ENCODE measurements at regions not wholly inside any gene's neighbourhood (a gene's known extent, or its start where the extent isn't known, plus 50 kb on each side); places are given as distances from the start of the nearest gene placed in this dataset.
"Not testable (repeated sequence)": the region's sequence is repeated elsewhere in the genome, so short reads cannot be mapped to it uniquely, and the experiment has no call there.

DNA sequence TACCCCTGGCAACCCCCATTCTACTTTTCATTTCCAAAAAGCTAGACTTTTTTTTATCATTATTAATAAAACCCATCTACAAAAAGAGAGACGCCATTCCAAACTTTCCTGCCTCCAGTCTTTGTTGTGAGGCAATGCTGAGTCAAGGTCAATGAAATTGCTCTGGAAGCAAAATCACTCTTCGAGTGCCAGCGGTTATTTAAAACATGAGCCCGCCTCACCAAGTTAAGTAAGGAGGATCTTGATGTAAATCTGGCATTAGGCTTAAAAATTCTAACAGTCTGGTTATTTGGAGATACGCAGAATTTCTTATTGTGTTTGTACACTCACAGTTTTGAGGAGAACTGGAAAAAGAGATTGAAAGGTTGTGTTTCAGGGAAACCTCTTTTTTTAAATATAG lies 1196.3 kb downstream of the TYW1 start:
- H3K4me3 ChIP-seq (ENCODE audit: low read depth, low read length), result no peak overlapping the region
- no peak for DNase-seq (ENCODE audit: low read depth)
- TF ChIP-seq, protein P1, sequence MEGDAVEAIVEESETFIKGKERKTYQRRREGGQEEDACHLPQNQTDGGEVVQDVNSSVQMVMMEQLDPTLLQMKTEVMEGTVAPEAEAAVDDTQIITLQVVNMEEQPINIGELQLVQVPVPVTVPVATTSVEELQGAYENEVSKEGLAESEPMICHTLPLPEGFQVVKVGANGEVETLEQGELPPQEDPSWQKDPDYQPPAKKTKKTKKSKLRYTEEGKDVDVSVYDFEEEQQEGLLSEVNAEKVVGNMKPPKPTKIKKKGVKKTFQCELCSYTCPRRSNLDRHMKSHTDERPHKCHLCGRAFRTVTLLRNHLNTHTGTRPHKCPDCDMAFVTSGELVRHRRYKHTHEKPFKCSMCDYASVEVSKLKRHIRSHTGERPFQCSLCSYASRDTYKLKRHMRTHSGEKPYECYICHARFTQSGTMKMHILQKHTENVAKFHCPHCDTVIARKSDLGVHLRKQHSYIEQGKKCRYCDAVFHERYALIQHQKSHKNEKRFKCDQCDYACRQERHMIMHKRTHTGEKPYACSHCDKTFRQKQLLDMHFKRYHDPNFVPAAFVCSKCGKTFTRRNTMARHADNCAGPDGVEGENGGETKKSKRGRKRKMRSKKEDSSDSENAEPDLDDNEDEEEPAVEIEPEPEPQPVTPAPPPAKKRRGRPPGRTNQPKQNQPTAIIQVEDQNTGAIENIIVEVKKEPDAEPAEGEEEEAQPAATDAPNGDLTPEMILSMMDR (IDR thresholded peaks at IDR 0.05; ENCODE audit: control insufficient read depth, extremely low read depth, insufficient read depth), result no peak

DNA sequence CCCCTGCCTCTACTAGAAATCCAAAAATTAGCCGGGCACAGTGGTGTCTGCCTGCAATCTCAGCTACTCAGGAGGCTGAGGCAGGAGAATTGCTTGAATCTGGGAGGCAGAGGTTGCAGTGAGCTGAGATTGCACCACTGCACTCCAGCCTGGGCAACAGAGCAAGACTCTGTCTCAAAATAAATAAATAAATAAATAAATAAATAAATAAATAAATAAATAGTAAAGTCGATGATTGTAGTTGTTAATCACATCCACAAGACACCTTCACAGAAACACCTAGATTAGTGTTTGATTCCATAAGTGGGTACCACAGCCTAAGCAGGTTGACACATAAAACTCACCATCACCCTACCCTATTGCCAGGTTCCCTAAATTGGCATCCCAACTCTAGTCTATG lies 1199.0 kb downstream of the TYW1 start:
- not testable (repeated sequence) for DNase-seq (ENCODE audit: low read depth); H3K4me3 ChIP-seq (ENCODE audit: low read depth, low read length)

- TF ChIP-seq, protein P1 (IDR thresholded peaks at IDR 0.05; ENCODE audit: control insufficient read depth, extremely low read depth, insufficient read depth), result no peak
- no peak overlapping the region for H3K4me3 ChIP-seq (ENCODE audit: low read depth, low read length)
- DNase-seq (ENCODE audit: low read depth), result no peak
These were observed 1203.5 kb downstream of the TYW1 start for GRCh38 chr7:68200051-68200670.

GRCh38 chr7:68203251-68203650 lies 1206.6 kb downstream of the TYW1 start:
- DNase-seq (ENCODE audit: low read depth), result no peak
- H3K4me3 ChIP-seq (ENCODE audit: low read depth, low read length), result no peak overlapping the region
- TF ChIP-seq, protein P1 (IDR thresholded peaks at IDR 0.05; ENCODE audit: control insufficient read depth, extremely low read depth, insufficient read depth), result no peak

- DNase-seq (ENCODE audit: low read depth), result no peak
- no peak overlapping the region for H3K4me3 ChIP-seq (ENCODE audit: low read depth, low read length)
- TF ChIP-seq, protein P1 (IDR thresholded peaks at IDR 0.05; ENCODE audit: control insufficient read depth, extremely low read depth, insufficient read depth), result no peak
These were observed 1209.2 kb downstream of the TYW1 start for GRCh38 chr7:68205826-68206225.

- no peak for DNase-seq (ENCODE audit: low read depth)
- TF ChIP-seq, protein P1 (IDR thresholded peaks at IDR 0.05; ENCODE audit: control insufficient read depth, extremely low read depth, insufficient read depth), result no peak
- H3K4me3 ChIP-seq (ENCODE audit: low read depth, low read length), result no peak overlapping the region
These were observed 1210.4 kb downstream of the TYW1 start for GRCh38 chr7:68206946-68207485.

DNA sequence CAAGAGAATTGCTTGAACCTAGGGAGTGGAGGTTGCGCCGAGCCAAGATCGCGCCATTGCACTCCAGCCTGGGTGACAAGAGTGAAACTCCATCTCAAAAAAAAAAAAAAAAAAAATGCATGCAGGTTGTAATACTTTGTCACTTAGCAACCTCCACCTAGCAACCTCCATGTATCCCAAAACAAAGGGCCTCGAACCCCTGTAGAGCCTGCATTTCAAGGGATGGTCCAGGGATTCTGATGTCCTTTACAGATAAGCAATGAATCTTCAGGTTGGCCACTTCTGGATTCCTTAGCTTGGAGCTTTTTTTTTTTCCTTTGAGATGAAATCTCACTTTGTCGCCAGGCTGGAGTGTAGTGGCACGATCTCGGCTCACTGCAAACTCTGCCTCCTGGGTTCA lies 1211.0 kb downstream of the TYW1 start:
- DNase-seq (ENCODE audit: low read depth), result no peak
- TF ChIP-seq, protein P1 (IDR thresholded peaks at IDR 0.05; ENCODE audit: control insufficient read depth, extremely low read depth, insufficient read depth), result no peak
- H3K4me3 ChIP-seq (ENCODE audit: low read depth, low read length), result no peak overlapping the region

Data from LNCaP clone FGC (cell line).